IMR-90 (cell line): ENCODE measurements at regions not wholly inside any gene's neighbourhood (a gene's known extent, or its start where the extent isn't known, plus 50 kb on each side); places are given as distances from the start of the nearest gene placed in this dataset.

Experiments
- ATAC-seq: fragments of 200-7000 bp; cut with Tn5 transposase; 2 replicates; pipeline ENCODE4 v1.9.1; 2020; ENCODE audit warnings: low read depth, mild to moderate bottlenecking, moderate library complexity
- BruUV-seq: library from RNA; stranded (reverse); fragments of 400-500 nt; replicated peaks from 2 replicates; lab custom pipeline; 2021; lab: Mats Ljungman, UMichigan
- CTCF ChIA-PET: fragments of 300-600 bp; formaldehyde crosslinking; extraction: SDS; loops from one replicate; lab custom pipeline; 2021; ENCODE audit warnings: antibody characterized with exemption; lab: Yijun Ruan, JAX
- POLR2A ChIA-PET: fragments of 300-600 bp; sonication (Branson Sonifier 250); formaldehyde crosslinking; loops from one replicate; lab custom pipeline; 2022; ENCODE audit warnings: antibody characterized with exemption; ENCODE audit not compliant: unreplicated experiment; lab: Charles Lee
- DNase-seq: peaks from one replicate; pipeline ENCODE4 v3.0.0; 2013
- H2AFZ ChIP-seq: replicated peaks from 2 replicates; pipeline ENCODE3; 2013; ENCODE audit warnings: low read length, mild to moderate bottlenecking; ENCODE audit not compliant: poor library complexity
- H2AK5ac ChIP-seq: 2 replicates; pipeline ENCODE4 v1.6.1; 2013; ENCODE audit warnings: low read depth, low read length, inconsistent platforms
- H2AK9ac ChIP-seq: replicated peaks from 2 replicates; pipeline ENCODE3; 2013; ENCODE audit warnings: mild to moderate bottlenecking, low read depth, low read length, moderate library complexity; ENCODE audit not compliant: poor library complexity
- H2BK120ac ChIP-seq: 2 replicates; pipeline ENCODE4 v1.6.1; 2013; ENCODE audit warnings: low read depth, low read length, inconsistent platforms
- H2BK15ac ChIP-seq: 3 replicates; pipeline ENCODE4 v1.6.1; 2013; ENCODE audit warnings: low read depth, low read length, inconsistent platforms
- H2BK20ac ChIP-seq: 2 replicates; pipeline ENCODE4 v1.6.1; 2013; ENCODE audit warnings: low read depth, mild to moderate bottlenecking, inconsistent platforms, low read length, moderate library complexity
- H2BK5ac ChIP-seq: 2 replicates; pipeline ENCODE4 v1.6.1; 2013; ENCODE audit warnings: mild to moderate bottlenecking, low read depth, low read length, inconsistent platforms; ENCODE audit not compliant: poor library complexity, severe bottlenecking
- H3K14ac ChIP-seq: replicated peaks from 2 replicates; pipeline ENCODE4 v1.6.1; 2013; ENCODE audit warnings: low read depth, low read length, inconsistent platforms
- H3K18ac ChIP-seq: 2 replicates; pipeline ENCODE4 v1.6.1; 2013; ENCODE audit warnings: low read depth, low read length, control low read depth
- H3K23ac ChIP-seq: 2 replicates; pipeline ENCODE4 v1.6.1; 2013; ENCODE audit warnings: low read depth, low read length, inconsistent platforms
- H3K27ac ChIP-seq: 2 replicates; pipeline ENCODE4 v1.5.1; 2013; ENCODE audit warnings: mild to moderate bottlenecking, control low read depth, low read length; ENCODE audit not compliant: insufficient read depth
- H3K27me3 ChIP-seq: 2 replicates; pipeline ENCODE4 v1.6.1; 2013; ENCODE audit warnings: low read length; ENCODE audit not compliant: control insufficient read depth, insufficient read depth
- H3K36me3 ChIP-seq: 2 replicates; pipeline ENCODE4 v1.6.1; 2013; ENCODE audit warnings: low read length, mixed read lengths; ENCODE audit not compliant: control insufficient read depth, insufficient read depth
- H3K4ac ChIP-seq: 2 replicates; pipeline ENCODE4 v1.6.1; 2013; ENCODE audit warnings: low read depth, low read length, inconsistent platforms
- H3K4me1 ChIP-seq: 2 replicates; pipeline ENCODE4 v1.6.1; 2013; ENCODE audit warnings: low read length, mixed read lengths; ENCODE audit not compliant: control insufficient read depth, insufficient read depth
- H3K4me2 ChIP-seq: 2 replicates; pipeline ENCODE4 v1.6.1; 2013; ENCODE audit warnings: low read depth, mild to moderate bottlenecking, control low read depth, low read length, moderate library complexity
- H3K4me3 ChIP-seq: 2 replicates; pipeline ENCODE4 v1.5.1; 2013; ENCODE audit warnings: low read depth, mild to moderate bottlenecking, control low read depth, low read length, moderate library complexity; ENCODE audit not compliant: insufficient read depth
- H3K56ac ChIP-seq: 2 replicates; pipeline ENCODE4 v1.6.1; 2013; ENCODE audit warnings: low read length, inconsistent platforms; ENCODE audit not compliant: insufficient read depth; ENCODE audit errors: extremely low read depth
- H3K79me1 ChIP-seq, 2 experiments: 2 replicates each; pipeline ENCODE4 v1.6.1; 2013; ENCODE audit warnings: low read length in 2 of 2, inconsistent platforms in 1 of 2, low read depth in 1 of 2
- H3K9ac ChIP-seq: 2 replicates; pipeline ENCODE4 v1.6.1; 2013; ENCODE audit warnings: low read depth, low read length, control low read depth
- H3K9me1 ChIP-seq: 2 replicates; pipeline ENCODE4 v1.6.1; 2013; ENCODE audit warnings: low read length, inconsistent platforms; ENCODE audit not compliant: insufficient read depth
- H3K9me3 ChIP-seq: 2 replicates; pipeline ENCODE4 v1.6.1; 2013; ENCODE audit warnings: low read length; ENCODE audit not compliant: control insufficient read depth, insufficient read depth
- H4K20me1 ChIP-seq: 2 replicates; pipeline ENCODE4 v1.6.1; 2013; ENCODE audit warnings: low read length, inconsistent platforms; ENCODE audit not compliant: insufficient read depth
- H4K5ac ChIP-seq: 2 replicates; pipeline ENCODE4 v1.6.1; 2013; ENCODE audit warnings: mild to moderate bottlenecking, low read depth, low read length, control low read depth
- H4K8ac ChIP-seq, 2 experiments: 2 replicates each; pipeline ENCODE4 v1.6.1; 2013; ENCODE audit warnings: low read depth in 2 of 2, low read length in 2 of 2, control low read depth in 1 of 2, inconsistent platforms in 1 of 2
- H4K91ac ChIP-seq: 2 replicates; pipeline ENCODE4 v1.6.1; 2013; ENCODE audit warnings: low read depth, low read length, inconsistent platforms; ENCODE audit not compliant: insufficient read depth
- BHLHE40 ChIP-seq: fragments of 150-350 bp; IDR thresholded peaks from 2 replicates; pipeline ENCODE4 v1.6.1; 2016; ENCODE audit warnings: mild to moderate bottlenecking, low read depth, low read length
- CEBPB ChIP-seq: IDR thresholded peaks from 2 replicates; pipeline ENCODE4 v1.6.1; 2012; ENCODE audit warnings: low read depth, low read length, improper control_type of control experiment
- CHD1 ChIP-seq: IDR thresholded peaks from 2 replicates; pipeline ENCODE4 v1.6.1; 2012; ENCODE audit warnings: low read depth, low read length, improper control_type of control experiment
- CTCF ChIP-seq: conservative IDR thresholded peaks from 2 replicates; pipeline ENCODE4 v1.5.1; 2012; ENCODE audit warnings: mild to moderate bottlenecking, low read depth, low read length, improper control_type of control experiment
- ELK1 ChIP-seq: fragments of 150-350 bp; IDR thresholded peaks from 2 replicates; pipeline ENCODE4 v1.6.1; 2016; ENCODE audit warnings: low read depth, mild to moderate bottlenecking, low read length, moderate library complexity, borderline replicate concordance
- FOS ChIP-seq: fragments of 150-350 bp; IDR thresholded peaks from 2 replicates; pipeline ENCODE4 v1.6.1; 2016; ENCODE audit warnings: low read depth, low read length
- MAFK ChIP-seq: IDR thresholded peaks from 2 replicates; pipeline ENCODE4 v1.6.1; 2012; ENCODE audit warnings: low read depth, low read length, improper control_type of control experiment
- MAZ ChIP-seq: IDR thresholded peaks from 2 replicates; pipeline ENCODE4 v1.6.1; 2012; ENCODE audit warnings: low read depth, mild to moderate bottlenecking, low read length, improper control_type of control experiment, moderate library complexity, borderline replicate concordance
- MXI1 ChIP-seq: IDR thresholded peaks from 2 replicates; pipeline ENCODE4 v1.6.1; 2012; ENCODE audit warnings: low read depth, mild to moderate bottlenecking, low read length, moderate library complexity, borderline replicate concordance
- NFE2L2 ChIP-seq: fragments of 150-350 bp; IDR thresholded peaks from 2 replicates; pipeline ENCODE4 v1.6.1; 2016; ENCODE audit warnings: low read depth, mild to moderate bottlenecking, low read length
- POLR2A ChIP-seq: IDR thresholded peaks from 2 replicates; pipeline ENCODE4 v1.6.1; 2012; ENCODE audit warnings: mild to moderate bottlenecking, low read depth, low read length
- RAD21 ChIP-seq: IDR thresholded peaks from 2 replicates; pipeline ENCODE4 v1.6.1; 2012; ENCODE audit warnings: low read length, improper control_type of control experiment
- RCOR1 ChIP-seq: IDR thresholded peaks from 2 replicates; pipeline ENCODE4 v1.6.1; 2012; ENCODE audit warnings: mild to moderate bottlenecking, low read length, improper control_type of control experiment; ENCODE audit not compliant: insufficient replicate concordance
- RFX5 ChIP-seq: IDR thresholded peaks from 2 replicates; pipeline ENCODE4 v1.8.0; 2012; ENCODE audit warnings: low read depth, mild to moderate bottlenecking, low read length, moderate library complexity
- SMC3 ChIP-seq: fragments of 150-350 bp; IDR thresholded peaks from 2 replicates; pipeline ENCODE4 v1.6.1; 2016; ENCODE audit warnings: low read depth, mild to moderate bottlenecking, antibody characterized with exemption, low read length, moderate library complexity
- USF2 ChIP-seq: fragments of 150-350 bp; IDR thresholded peaks from 2 replicates; pipeline ENCODE4 v1.6.1; 2017; ENCODE audit warnings: mild to moderate bottlenecking, antibody characterized with exemption, low read length, low read depth
- WGBS, 2 experiments: methylation state at CpG; one replicate each; pipeline versions ENCODE4 v1.1.5 to v1.1.7; 2013; ENCODE audit warnings: missing lambda C conversion rate in 2 of 2; ENCODE audit not compliant: insufficient read length in 1 of 2; ENCODE audit errors: extremely low coverage in 2 of 2; 5-methylcytosine and 5-hydroxymethylcytosine counted together
- dilution Hi-C: fragments of 300-500 bp; cut with HindIII; formaldehyde crosslinking; loops from one replicate; pipeline ENCODE4 v1.14.3; 2018; ENCODE audit warnings: low sequenced_read_pairs; ENCODE audit not compliant: unreplicated experiment
- in situ Hi-C: fragments of 300-500 bp; cut with MboI; formaldehyde crosslinking; loops from 3 replicates; pipeline ENCODE4 v1.14.3; 2019; ENCODE audit warnings: low sequenced_read_pairs, inconsistent platforms, mixed read lengths
- intact Hi-C: fragments of 100-400 bp; cut with micrococcal nuclease; formaldehyde crosslinking; loops from 2 replicates; pipeline ENCODE4 v1.10.0; 2022

- Histone ChIP-seq H3K4ac (no peak overlapping the region), H4K20me1 (no peaks in the 10 kb centered on the region), H3K18ac (no peak overlapping the region), H2BK20ac (no peak overlapping the region), H2AK5ac (no peak overlapping the region), H2BK120ac (no peak overlapping the region), H3K27me3 (peaks cover 4% of the 10 kb centered on the region; the same call in 1 of the 2 replicates), H3K56ac (no peak overlapping the region), H4K91ac (no peak overlapping the region), H3K4me2 (no peak overlapping the region), H3K9me3 (no peaks in the 10 kb centered on the region), H4K8ac (no peak overlapping the region), H2BK5ac (no peak overlapping the region), H3K9ac (no peak overlapping the region), H3K79me1 (no peaks in the 10 kb centered on the region), H3K23ac (no peak overlapping the region), H4K5ac (no peak overlapping the region), H2AK9ac (no peak overlapping the region), H2BK15ac (no peak overlapping the region), H2AFZ (no peak overlapping the region), H3K36me3 (no peaks in the 10 kb centered on the region), H3K4me1 (no peaks in the 10 kb centered on the region), H3K4me3 (no peak overlapping the region), H3K9me1 (no peaks in the 10 kb centered on the region), H3K27ac (no peak overlapping the region), H3K14ac (no peak overlapping the region)
- dilution Hi-C loops (no loop called here), in situ Hi-C loops (no loop called here), intact Hi-C loops (no loop called here)
- no peak for DNase-seq
- no TSS peak for BruUV-seq
- ChIA-PET CTCF (no interaction called here), POLR2A (no interaction called here)
- WGBS, 2 experiments, result no CpG with 5 or more reads among the region's 6 CpGs
- ATAC-seq, result no peak
- TF ChIP-seq MXI1 (no peak), SMC3 (no peak), NFE2L2 (no peak), ELK1 (no peak), POLR2A (no peak), CEBPB (no peak), USF2 (no peak), RCOR1 (no peak), CHD1 (no peak), RFX5 (no peak), BHLHE40 (no peak), FOS (no peak), CTCF (no peak), MAZ (no peak), RAD21 (no peak), MAFK (no peak)
Measured at GRCh38 chrX:51053741-51054140, 143.2 kb downstream of the BMP15 start.
